HG03025 (cell line): ENCODE measurements at regions not wholly inside any gene's neighbourhood (a gene's known extent, or its start where the extent isn't known, plus 50 kb on each side); places are given as distances from the start of the nearest gene placed in this dataset.
A peak's percentile ranks its signal among the peaks of the same experiment; 100 is the strongest.

Source experiments
- ATAC-seq: cut with Tn5 transposase; IDR thresholded peaks from one replicate; pipeline ENCODE4 v1.9.1; 2021; ENCODE audit warnings: mild to moderate bottlenecking, moderate library complexity; ENCODE audit not compliant: unreplicated experiment, low FRiP score

- no peak for ATAC-seq
Measured at GRCh38 chr6:56865081-56865875, 89.6 kb upstream of the BEND6 start.

GRCh38 chr6:56864171-56864616 is 90.7 kb upstream of the BEND6 start:
- ATAC-seq = no peak

GRCh38 chr6:56863366-56863765 is 91.5 kb upstream of the BEND6 start:
- ATAC-seq = no peak

GRCh38 chr6:56862415-56863175 is 92.3 kb upstream of the BEND6 start:
- no peak for ATAC-seq

GRCh38 chr6:56860475-56860874 is 94.4 kb upstream of the BEND6 start:
- no peak for ATAC-seq

- no peak for ATAC-seq
Measured at GRCh38 chr6:56856036-56856580, 98.8 kb upstream of the BEND6 start.

GRCh38 chr6:56854086-56854485 is 100.8 kb upstream of the BEND6 start:
- no peak for ATAC-seq

- no peak for ATAC-seq
Measured at GRCh38 chr6:56853541-56853940, 101.4 kb upstream of the BEND6 start.

GRCh38 chr6:56852260-56853010 is 102.5 kb upstream of the BEND6 start:
- ATAC-seq = peak; percentile 15

- peak; percentile 83 for ATAC-seq
Measured at GRCh38 chr6:56851541-56852259, 103.2 kb upstream of the BEND6 start.

GRCh38 chr6:56851074-56851473 is 103.8 kb upstream of the BEND6 start:
- no peak for ATAC-seq

GRCh38 chr6:56850626-56851025 is 104.3 kb upstream of the BEND6 start:
- no peak for ATAC-seq

GRCh38 chr6:56849896-56850295 is 105.0 kb upstream of the BEND6 start:
- ATAC-seq = no peak

- no peak for ATAC-seq
Measured at GRCh38 chr6:56848105-56848504, 106.8 kb upstream of the BEND6 start.

- ATAC-seq = no peak
Measured at GRCh38 chr6:56845032-56845431, 109.9 kb upstream of the BEND6 start.

- peak; percentile 89 for ATAC-seq
Measured at GRCh38 chr6:56843476-56844349, 111.2 kb upstream of the BEND6 start.

- ATAC-seq = peak; percentile 15
Measured at GRCh38 chr6:56842686-56843475, 112.0 kb upstream of the BEND6 start.

- ATAC-seq = no peak
Measured at GRCh38 chr6:56841751-56842150, 113.2 kb upstream of the BEND6 start.
